ENCODE measurements at regions not wholly inside any gene's neighbourhood (a gene's known extent, or its start where the extent isn't known, plus 50 kb on each side); places are given as distances from the start of the nearest gene placed in this dataset.
A peak's percentile ranks its signal among the peaks of the same experiment; 100 is the strongest.
"Not testable (repeated sequence)": the region's sequence is repeated elsewhere in the genome, so short reads cannot be mapped to it uniquely, and the experiment has no call there.

DNA sequence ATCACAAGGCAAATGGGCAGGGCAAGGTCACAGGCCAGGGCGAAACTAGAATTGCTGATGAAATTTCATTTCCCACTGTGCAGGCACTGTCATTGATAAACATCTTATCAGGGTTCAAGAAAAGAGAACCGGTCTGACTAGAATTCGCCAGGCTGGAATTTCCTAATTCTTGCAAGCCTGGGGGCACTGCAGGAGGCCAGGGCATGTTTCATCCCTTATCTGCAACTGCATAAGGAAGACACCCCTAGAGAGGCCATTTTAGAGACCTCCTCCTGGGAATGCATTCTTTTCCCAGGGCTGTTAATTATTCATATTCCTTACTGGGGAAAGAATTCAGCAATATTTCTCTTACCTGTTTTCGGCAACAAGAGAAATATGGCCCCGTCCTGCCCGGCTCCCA is 266.2 kb upstream of the CYLC2 start:
- no peaks in the 10 kb centered on the region for H3K4me1 ChIP-seq
- H3K9me3 ChIP-seq = no peaks in the 10 kb centered on the region
- ATAC-seq (no peak), DNase-seq (no peak)
- intact Hi-C loops (cut with DNase I) = no loop called here
- no peaks in the 10 kb centered on the region for H3K27me3 ChIP-seq (ENCODE audit: low read depth)
- no peak overlapping the region for H3K27ac ChIP-seq
- H3K4me3 ChIP-seq = no peak overlapping the region
- TF ChIP-seq, protein P1, sequence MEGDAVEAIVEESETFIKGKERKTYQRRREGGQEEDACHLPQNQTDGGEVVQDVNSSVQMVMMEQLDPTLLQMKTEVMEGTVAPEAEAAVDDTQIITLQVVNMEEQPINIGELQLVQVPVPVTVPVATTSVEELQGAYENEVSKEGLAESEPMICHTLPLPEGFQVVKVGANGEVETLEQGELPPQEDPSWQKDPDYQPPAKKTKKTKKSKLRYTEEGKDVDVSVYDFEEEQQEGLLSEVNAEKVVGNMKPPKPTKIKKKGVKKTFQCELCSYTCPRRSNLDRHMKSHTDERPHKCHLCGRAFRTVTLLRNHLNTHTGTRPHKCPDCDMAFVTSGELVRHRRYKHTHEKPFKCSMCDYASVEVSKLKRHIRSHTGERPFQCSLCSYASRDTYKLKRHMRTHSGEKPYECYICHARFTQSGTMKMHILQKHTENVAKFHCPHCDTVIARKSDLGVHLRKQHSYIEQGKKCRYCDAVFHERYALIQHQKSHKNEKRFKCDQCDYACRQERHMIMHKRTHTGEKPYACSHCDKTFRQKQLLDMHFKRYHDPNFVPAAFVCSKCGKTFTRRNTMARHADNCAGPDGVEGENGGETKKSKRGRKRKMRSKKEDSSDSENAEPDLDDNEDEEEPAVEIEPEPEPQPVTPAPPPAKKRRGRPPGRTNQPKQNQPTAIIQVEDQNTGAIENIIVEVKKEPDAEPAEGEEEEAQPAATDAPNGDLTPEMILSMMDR (IDR thresholded peaks at IDR 0.05) = no peak
- no peaks in the 10 kb centered on the region for H3K36me3 ChIP-seq

DNA sequence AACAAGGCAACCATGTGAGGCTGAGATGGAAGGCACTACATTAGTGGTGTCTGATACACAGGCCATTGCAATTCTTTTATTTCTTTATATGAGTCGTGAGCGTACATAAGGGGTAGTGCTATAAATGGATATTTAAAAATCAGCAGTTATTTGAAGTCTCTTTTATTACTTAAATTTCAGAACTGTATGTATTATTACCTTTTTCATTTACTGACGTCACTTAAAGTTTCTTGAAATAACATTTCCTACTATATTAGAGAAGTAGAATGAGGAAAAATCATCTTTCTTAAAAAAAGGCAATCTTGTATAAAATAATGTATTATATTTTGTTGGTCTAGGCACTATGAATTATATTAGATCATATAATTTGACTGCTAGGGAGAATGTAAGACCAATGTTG is 280.9 kb upstream of the CYLC2 start:
- Histone ChIP-seq H3K27me3 (ENCODE audit: low read depth) (no peaks in the 10 kb centered on the region), H3K27ac (no peak overlapping the region), H3K9me3 (peaks cover 14% of the 10 kb centered on the region), H3K36me3 (no peaks in the 10 kb centered on the region), H3K4me3 (no peak overlapping the region), H3K4me1 (no peaks in the 10 kb centered on the region)
- intact Hi-C loops (cut with DNase I) = no loop called here
- TF ChIP-seq, protein P1 (IDR thresholded peaks at IDR 0.05) = no peak
- DNase-seq (no peak), ATAC-seq (no peak)

DNA sequence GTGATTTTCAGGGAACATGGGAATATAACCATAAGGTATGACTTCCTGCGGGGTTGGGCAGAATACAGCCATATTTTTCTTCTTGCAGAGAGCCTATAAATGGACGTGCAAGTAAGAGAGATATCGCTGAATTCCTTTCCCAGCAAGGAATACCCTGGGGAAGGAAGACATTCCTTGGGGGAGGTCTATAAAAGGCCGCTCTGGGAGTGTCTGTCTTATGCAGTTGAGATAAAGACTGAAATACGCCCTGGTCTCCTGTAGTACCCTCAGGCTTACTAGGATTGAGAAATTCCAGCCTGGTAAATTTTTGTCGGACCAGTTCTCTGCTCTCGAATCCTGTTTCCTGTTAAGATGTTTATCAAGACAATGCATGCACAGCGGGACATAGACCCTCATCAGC is 282.2 kb upstream of the CYLC2 start:
- intact Hi-C loops (cut with DNase I); H3K4me3 ChIP-seq; ATAC-seq; H3K27me3 ChIP-seq (ENCODE audit: low read depth); H3K27ac ChIP-seq; H3K4me1 ChIP-seq; H3K36me3 ChIP-seq; DNase-seq: not testable (repeated sequence)
- H3K9me3 ChIP-seq = peaks cover 14% of the 10 kb centered on the region

GRCh38 chr9:102700936-102701335 is 294.2 kb upstream of the CYLC2 start:
- H3K9me3 ChIP-seq = no peaks in the 10 kb centered on the region
- H3K36me3 ChIP-seq = no peaks in the 10 kb centered on the region
- TF ChIP-seq, protein P1 (IDR thresholded peaks at IDR 0.05) = no peak
- H3K4me1 ChIP-seq = no peaks in the 10 kb centered on the region
- no peaks in the 10 kb centered on the region for H3K27me3 ChIP-seq (ENCODE audit: low read depth)
- no peak for ATAC-seq
- no peak overlapping the region for H3K4me3 ChIP-seq
- no peak for DNase-seq
- H3K27ac ChIP-seq = no peak overlapping the region
- intact Hi-C loops (cut with DNase I) = no loop called here

- Histone ChIP-seq H3K27me3 (ENCODE audit: low read depth) (no peaks in the 10 kb centered on the region), H3K36me3 (no peaks in the 10 kb centered on the region), H3K27ac (no peak overlapping the region), H3K4me1 (no peaks in the 10 kb centered on the region), H3K9me3 (no peaks in the 10 kb centered on the region), H3K4me3 (no peak overlapping the region)
- intact Hi-C loops (cut with DNase I) = no loop called here
- peak in 1 of 2 donors; percentile 35 for ATAC-seq
- TF ChIP-seq, protein P1 (IDR thresholded peaks at IDR 0.05) = no peak
- no peak for DNase-seq
Observed at GRCh38 chr9:102669220-102669619, 325.9 kb upstream of the CYLC2 start.

GRCh38 chr9:102652471-102652870 is 342.7 kb upstream of the CYLC2 start:
- DNase-seq = no peak
- intact Hi-C loops (cut with DNase I) = no loop called here
- TF ChIP-seq, protein P1 (IDR thresholded peaks at IDR 0.05) = no peak

More at GRCh38 chr9:102652471-102652870, 342.7 kb upstream of the CYLC2 start:
- Histone ChIP-seq H3K4me1 (no peaks in the 10 kb centered on the region), H3K36me3 (no peaks in the 10 kb centered on the region), H3K9me3 (no peaks in the 10 kb centered on the region), H3K4me3 (no peak overlapping the region), H3K27me3 (ENCODE audit: low read depth) (no peaks in the 10 kb centered on the region), H3K27ac (no peak overlapping the region)
- ATAC-seq = no peak
